ENCODE measurements at regions not wholly inside any gene's neighbourhood (a gene's known extent, or its start where the extent isn't known, plus 50 kb on each side); places are given as distances from the start of the nearest gene placed in this dataset.

DNA sequence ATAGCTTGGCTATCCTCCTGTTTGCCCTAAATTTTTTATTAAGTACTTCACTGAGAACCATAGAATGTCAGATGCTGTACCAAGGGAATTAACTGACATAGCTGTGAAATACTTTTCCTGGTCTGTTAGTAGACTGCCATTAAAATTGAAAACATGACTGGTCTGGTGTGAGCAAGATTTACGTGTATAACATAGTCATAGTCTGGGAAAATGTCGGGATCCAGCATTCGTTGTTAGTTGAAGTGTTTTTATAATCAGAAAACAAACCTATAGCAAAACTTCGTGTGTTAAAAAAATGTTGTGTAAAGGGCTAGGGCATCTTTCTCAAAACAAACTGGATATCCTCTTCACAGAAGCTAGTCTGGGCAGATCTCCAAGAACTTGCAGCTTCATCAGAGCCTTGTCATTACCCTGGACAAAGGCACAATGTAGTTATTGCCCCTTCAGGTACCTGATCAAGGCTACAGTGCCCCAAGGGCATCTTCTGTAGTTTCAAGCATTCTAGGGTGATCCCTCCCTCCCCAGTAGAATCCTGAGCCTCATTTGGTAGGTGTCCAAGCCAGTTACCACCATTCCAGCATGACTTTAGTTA is 454.2 kb upstream of the SGCD start:
- no peaks in the 10 kb centered on the region for H3K4me1 Mint-ChIP-seq
- no peak overlapping the region for H3K27ac Mint-ChIP-seq
- H3K36me3 Mint-ChIP-seq, result no peaks in the 10 kb centered on the region
- H3K4me3 Mint-ChIP-seq, result no peak overlapping the region
- peaks cover 12% of the 10 kb centered on the region for H3K27me3 Mint-ChIP-seq
- H3K9me3 Mint-ChIP-seq, result peaks cover 4% of the 10 kb centered on the region

DNA sequence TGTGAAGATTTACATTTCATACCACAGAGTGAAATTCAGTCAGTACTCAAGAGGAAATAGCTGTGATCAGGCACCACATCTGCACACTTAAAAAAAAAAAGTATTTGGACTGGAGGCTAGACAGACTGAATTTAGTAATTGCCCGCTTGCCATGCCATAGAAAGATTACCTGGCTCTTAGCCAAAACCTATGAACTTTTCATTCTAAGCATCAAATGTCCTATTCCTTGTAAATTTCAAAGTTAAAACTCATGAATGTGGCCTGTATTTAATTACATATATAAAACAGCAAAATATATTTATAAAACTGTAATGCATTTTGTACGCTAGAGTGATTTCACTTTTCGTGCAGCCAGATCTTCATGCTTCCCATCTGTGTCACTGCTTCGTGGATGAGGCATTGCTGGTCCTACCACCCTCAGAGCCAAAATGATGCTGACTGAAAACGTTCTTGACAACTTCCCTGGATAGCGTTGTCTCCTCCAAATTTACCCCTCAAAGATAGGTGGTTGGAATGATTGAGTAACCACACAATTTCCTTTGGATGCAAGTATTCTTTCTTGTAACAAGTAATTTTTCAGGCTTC is 447.9 kb upstream of the SGCD start:
- H3K27ac Mint-ChIP-seq, result no peak overlapping the region
- no peaks in the 10 kb centered on the region for H3K36me3 Mint-ChIP-seq
- no peaks in the 10 kb centered on the region for H3K4me1 Mint-ChIP-seq
- no peaks in the 10 kb centered on the region for H3K9me3 Mint-ChIP-seq
- H3K4me3 Mint-ChIP-seq, result no peak overlapping the region
- H3K27me3 Mint-ChIP-seq, result peaks cover 2% of the 10 kb centered on the region

DNA sequence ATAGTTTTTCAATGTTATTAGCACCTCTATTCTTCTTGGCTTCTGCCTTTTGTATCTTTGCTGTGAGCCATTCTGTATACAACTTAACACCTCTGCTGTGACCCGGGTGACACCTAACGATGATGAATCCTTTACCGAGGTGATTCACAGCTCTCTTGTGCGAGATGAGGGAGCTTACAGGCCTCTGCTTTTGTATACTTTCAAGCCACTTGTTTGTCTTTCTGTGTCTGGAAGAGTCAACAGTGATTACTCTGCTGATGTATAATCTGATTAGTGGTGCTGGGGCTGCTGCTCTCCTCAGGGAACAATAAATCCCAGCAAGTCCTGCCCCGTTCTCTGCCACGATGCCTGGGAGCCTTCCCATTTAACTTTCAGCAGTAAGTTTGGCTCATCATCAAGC is 442.9 kb upstream of the SGCD start:
- peaks cover 3% of the 10 kb centered on the region for H3K27me3 Mint-ChIP-seq
- H3K27ac Mint-ChIP-seq, result no peak overlapping the region
- H3K4me3 Mint-ChIP-seq, result no peak overlapping the region
- H3K9me3 Mint-ChIP-seq, result no peaks in the 10 kb centered on the region
- H3K36me3 Mint-ChIP-seq, result no peaks in the 10 kb centered on the region
- no peaks in the 10 kb centered on the region for H3K4me1 Mint-ChIP-seq

DNA sequence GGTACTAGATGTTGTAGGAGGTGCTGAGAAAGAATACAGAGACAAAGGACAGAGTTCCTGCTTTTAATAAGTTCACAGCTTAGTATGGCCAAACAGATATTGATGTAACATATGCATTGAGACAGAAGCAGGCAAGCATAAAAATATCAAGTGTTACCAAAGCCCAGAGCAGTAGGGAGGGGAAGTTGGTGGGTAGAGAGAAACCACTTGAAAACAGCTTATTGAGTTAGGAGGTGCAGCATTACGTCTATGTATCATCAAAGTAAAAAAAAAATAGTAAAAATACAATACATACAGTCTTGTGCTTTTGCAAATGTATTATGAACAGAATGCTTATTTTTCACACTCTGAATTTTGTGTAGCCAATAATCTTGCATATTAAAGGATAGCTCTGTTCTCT is 441.8 kb upstream of the SGCD start:
- Mint-ChIP-seq H3K9me3 (no peaks in the 10 kb centered on the region), H3K36me3 (no peaks in the 10 kb centered on the region), H3K27ac (no peak overlapping the region), H3K27me3 (peaks cover 5% of the 10 kb centered on the region), H3K4me1 (no peaks in the 10 kb centered on the region), H3K4me3 (no peak overlapping the region)

DNA sequence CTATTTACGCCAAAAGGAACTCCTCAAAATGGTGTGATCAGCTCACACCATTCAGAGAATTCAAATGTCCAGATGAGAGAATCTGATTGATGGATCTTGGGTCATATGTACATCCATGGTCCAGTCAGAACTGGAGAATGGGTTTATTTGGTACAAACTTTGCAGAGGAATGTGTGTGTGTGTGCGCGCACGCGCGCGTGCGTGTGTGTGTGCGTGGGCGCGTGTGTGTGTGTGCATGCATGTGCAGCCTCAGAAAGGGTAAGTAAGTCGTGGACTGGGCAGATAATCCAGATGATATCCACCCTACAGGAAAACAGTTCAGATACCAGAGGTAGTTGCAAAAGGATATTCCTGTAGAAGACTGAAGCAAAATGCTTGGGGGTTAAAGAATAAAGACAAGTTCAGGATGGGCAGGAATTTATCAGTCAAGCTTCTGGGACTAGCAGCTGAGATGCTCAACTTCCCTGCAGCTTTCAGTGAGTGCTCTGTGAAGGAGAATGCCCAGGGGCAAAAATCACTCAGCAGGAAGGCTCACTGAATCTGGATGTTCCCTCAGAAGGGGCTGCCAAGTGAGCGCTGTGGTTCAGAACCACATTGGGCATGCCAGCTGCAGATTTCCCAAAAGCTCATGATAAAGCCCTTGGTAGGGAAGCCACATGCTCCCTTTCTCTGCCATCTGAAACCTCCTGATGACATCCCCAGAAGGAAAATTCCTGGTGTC is 440.5 kb upstream of the SGCD start:
- Mint-ChIP-seq H3K27me3 (peaks cover 5% of the 10 kb centered on the region), H3K4me1 (no peaks in the 10 kb centered on the region), H3K4me3 (no peak overlapping the region), H3K9me3 (no peaks in the 10 kb centered on the region), H3K36me3 (no peaks in the 10 kb centered on the region), H3K27ac (no peak overlapping the region)

DNA sequence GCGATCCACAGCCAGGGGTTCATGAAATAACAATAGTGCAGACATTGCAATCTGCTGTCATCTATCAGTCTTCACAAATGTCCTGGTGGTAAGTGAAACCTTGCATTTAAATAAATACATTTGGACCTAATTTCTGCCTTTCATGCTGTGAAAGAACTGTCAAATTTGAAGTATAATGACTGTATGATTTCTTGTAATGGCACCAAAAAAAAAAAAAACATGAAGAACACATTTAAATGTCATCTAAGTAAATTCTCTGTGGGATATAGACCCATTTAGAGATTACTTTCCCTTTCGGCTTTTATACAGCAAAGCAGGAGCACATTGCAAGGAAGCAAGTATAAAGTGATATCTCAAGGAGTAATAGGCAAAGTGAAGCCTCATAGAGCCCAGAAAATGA is 431.5 kb upstream of the SGCD start:
- no peaks in the 10 kb centered on the region for H3K36me3 Mint-ChIP-seq
- no peaks in the 10 kb centered on the region for H3K27me3 Mint-ChIP-seq
- H3K27ac Mint-ChIP-seq, result no peak overlapping the region
- H3K4me3 Mint-ChIP-seq, result no peak overlapping the region
- no peaks in the 10 kb centered on the region for H3K4me1 Mint-ChIP-seq
- no peaks in the 10 kb centered on the region for H3K9me3 Mint-ChIP-seq

DNA sequence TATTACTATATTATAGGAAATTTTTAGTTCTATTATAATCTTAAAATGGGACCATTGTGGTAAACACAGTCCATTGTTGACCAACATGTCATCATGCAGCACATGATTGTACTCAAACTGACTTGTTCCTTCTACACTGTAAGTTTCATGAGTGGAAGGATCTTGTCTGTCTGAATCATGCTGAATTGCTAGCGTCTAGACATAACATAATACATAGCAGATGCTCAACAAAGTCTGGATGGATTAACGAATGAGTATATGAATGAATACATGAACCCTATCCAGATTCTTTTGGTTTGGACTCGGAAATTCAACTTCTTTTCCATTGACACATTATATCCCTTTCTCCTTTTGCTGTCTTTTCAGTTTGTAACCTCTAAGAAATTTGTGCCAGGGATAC is 429.2 kb upstream of the SGCD start:
- Mint-ChIP-seq H3K27me3 (no peaks in the 10 kb centered on the region), H3K27ac (no peak overlapping the region), H3K36me3 (no peaks in the 10 kb centered on the region), H3K9me3 (no peaks in the 10 kb centered on the region), H3K4me1 (no peaks in the 10 kb centered on the region), H3K4me3 (no peak overlapping the region)

DNA sequence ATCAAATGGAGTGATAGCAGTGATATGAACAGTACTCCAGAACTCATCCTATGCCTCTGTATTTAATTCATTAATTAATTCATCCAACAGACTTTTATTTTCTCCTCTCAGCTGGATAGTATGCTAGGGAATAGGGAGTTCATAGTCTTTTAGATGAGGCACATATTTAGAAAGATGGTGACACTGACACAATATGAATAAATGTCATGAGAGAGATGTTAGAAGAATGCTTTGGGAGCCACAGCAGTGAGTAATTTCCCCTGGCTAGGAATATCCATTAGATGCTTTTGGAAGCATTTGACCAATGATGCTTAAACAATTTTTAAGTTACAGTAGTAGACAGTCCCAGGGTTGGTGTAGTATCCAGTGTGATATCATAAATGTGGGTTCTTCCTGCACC is 428.7 kb upstream of the SGCD start:
- no peak overlapping the region for H3K27ac Mint-ChIP-seq
- H3K27me3 Mint-ChIP-seq, result no peaks in the 10 kb centered on the region
- H3K4me1 Mint-ChIP-seq, result no peaks in the 10 kb centered on the region
- no peak overlapping the region for H3K4me3 Mint-ChIP-seq
- no peaks in the 10 kb centered on the region for H3K9me3 Mint-ChIP-seq
- H3K36me3 Mint-ChIP-seq, result no peaks in the 10 kb centered on the region

DNA sequence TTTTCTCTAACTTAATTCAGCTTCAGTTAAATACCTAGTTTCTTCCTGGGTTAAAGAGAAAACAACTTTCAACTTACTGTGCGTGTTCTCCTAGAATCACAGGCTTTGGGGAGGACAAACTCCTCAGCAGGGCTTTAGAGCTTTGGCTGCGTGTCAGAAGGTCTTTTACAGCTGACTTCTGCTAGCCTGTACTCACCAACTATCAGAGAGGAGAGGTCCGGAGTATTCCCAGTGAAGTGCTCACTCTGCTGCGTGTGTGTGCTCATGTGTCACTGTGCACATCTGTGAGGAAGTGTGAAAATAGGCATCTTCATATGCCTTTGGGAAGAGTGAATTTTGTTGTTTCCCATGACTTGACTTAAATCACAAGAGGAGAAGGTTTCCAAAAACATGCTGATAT is 423.2 kb upstream of the SGCD start:
- H3K27me3 Mint-ChIP-seq, result peaks cover 2% of the 10 kb centered on the region
- H3K4me1 Mint-ChIP-seq, result no peaks in the 10 kb centered on the region
- no peaks in the 10 kb centered on the region for H3K9me3 Mint-ChIP-seq
- H3K36me3 Mint-ChIP-seq, result no peaks in the 10 kb centered on the region
- no peak overlapping the region for H3K4me3 Mint-ChIP-seq
- H3K27ac Mint-ChIP-seq, result no peak overlapping the region

DNA sequence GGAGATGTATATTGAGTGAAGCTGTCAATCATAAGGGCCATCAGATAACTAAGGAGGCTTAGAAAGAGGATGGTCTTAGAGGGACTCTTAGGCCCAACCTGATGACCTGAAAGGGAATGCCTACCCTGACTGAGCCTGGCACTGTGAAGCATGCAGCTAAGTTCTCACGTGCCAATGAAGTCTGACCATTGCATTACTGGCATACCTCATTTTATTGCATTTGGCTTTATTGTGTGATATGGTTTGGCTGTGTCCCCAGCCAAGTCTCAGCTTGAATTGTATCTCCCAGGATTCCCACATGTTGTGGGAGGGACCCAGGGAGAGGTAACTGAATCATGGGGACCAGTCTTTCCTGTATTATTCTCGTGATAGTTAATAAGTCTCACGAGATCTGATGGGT is 421.6 kb upstream of the SGCD start:
- peaks cover 3% of the 10 kb centered on the region for H3K27me3 Mint-ChIP-seq
- no peaks in the 10 kb centered on the region for H3K36me3 Mint-ChIP-seq
- H3K9me3 Mint-ChIP-seq, result no peaks in the 10 kb centered on the region
- H3K27ac Mint-ChIP-seq, result no peak overlapping the region
- no peak overlapping the region for H3K4me3 Mint-ChIP-seq
- H3K4me1 Mint-ChIP-seq, result no peaks in the 10 kb centered on the region

DNA sequence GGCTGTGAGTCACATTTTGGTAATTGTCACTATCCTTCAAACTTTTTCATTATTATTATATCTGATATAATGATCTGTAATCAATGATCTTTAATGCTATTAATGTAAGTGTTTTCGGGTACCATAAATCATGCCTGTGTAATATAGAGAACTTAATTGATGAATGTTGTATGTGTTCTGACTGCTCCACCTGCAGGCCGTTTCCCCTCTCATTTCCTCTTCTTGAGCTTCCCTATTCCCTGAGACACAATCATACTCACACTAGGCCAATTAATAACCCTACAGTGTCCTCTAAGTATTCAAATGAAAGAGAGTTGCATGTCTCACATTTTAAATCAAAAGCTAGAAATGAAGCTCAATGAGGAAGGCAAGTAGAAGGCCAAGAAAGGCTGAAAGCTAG is 420.9 kb upstream of the SGCD start:
- Mint-ChIP-seq H3K27me3 (peaks cover 5% of the 10 kb centered on the region), H3K4me3 (no peak overlapping the region), H3K36me3 (no peaks in the 10 kb centered on the region), H3K9me3 (no peaks in the 10 kb centered on the region), H3K4me1 (no peaks in the 10 kb centered on the region), H3K27ac (no peak overlapping the region)

DNA sequence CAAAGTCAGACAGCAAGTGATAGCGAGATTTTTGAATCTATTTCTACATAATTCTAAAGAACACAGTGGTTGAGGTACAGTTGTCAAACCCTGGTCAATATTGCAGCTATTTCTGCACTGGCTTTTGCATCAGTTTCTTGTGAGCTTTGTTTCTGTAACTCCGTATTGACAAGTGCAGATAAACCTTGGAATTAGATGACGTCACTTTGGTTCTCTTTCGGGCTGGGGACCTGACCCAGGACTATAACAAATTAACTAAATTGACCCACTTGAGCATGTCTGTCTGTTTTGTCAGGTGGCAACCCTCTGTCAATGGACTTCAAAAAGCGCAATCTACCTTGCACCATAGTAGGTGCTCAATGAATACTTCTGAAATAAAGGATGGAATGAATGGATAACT is 418.4 kb upstream of the SGCD start:
- Mint-ChIP-seq H3K36me3 (no peaks in the 10 kb centered on the region), H3K27ac (no peak overlapping the region), H3K4me3 (no peak overlapping the region), H3K27me3 (peaks cover 5% of the 10 kb centered on the region), H3K9me3 (no peaks in the 10 kb centered on the region), H3K4me1 (no peaks in the 10 kb centered on the region)

DNA sequence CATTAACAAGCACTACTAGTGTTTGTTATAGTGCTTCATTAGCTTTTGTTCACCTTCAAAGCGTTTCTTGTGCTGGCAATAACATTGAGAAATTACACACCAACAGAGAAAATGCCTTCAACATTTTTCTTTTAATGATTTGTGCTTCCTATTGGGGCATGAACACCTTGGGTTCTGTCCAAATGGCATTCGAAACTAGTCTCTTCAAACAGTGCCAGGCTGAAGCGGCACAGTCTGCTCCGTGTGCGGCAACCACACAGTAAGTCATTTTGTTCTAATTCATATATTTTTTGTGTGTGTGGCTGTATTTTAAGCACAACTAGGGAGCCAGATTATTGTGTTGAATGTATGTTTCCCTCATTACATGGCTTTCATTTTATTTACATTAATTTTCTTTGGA is 414.7 kb upstream of the SGCD start:
- Mint-ChIP-seq H3K4me3 (no peak overlapping the region), H3K4me1 (no peaks in the 10 kb centered on the region), H3K36me3 (no peaks in the 10 kb centered on the region), H3K27me3 (peaks cover 8% of the 10 kb centered on the region), H3K27ac (no peak overlapping the region), H3K9me3 (no peaks in the 10 kb centered on the region)

DNA sequence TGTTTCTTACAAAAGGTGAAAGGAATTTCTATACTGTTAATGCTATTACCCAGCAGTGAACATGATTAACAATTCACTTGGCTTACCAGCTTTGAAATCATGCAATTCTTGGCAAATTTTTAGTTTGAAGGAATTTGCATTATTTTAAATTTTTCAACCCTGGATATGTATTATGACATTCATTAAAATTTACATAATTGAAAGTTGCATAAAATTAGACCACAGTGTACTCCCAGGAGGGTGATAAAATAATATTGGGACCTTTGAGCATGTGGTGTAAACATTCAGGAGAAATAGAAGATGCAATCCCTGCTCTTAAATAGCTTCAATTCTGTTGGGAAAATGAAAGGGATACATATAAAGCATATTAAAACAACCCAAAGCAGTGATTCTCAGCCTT is 412.2 kb upstream of the SGCD start:
- Mint-ChIP-seq H3K4me1 (no peaks in the 10 kb centered on the region), H3K9me3 (no peaks in the 10 kb centered on the region), H3K4me3 (no peak overlapping the region), H3K27ac (no peak overlapping the region), H3K36me3 (no peaks in the 10 kb centered on the region), H3K27me3 (peaks cover 9% of the 10 kb centered on the region)

DNA sequence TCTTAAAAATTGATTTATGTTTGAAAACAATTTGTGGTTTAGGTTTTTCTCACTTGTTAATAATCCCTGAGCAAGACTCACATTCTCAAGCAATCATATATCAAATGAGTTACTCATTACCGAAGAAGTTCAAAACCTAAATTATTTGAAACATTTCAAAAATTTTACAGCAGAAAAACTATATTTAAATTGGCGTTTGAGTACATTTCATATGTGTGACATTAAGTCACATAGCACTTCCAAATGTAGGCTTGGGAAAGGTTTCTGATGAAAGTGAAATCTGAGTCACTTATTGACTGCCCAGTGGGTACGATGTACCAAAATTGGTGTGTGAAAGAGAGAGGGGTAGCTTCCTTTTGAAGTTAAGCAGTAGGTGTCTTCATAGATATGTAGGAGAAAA is 411.4 kb upstream of the SGCD start:
- no peaks in the 10 kb centered on the region for H3K4me1 Mint-ChIP-seq
- no peaks in the 10 kb centered on the region for H3K36me3 Mint-ChIP-seq
- H3K9me3 Mint-ChIP-seq, result no peaks in the 10 kb centered on the region
- no peak overlapping the region for H3K27ac Mint-ChIP-seq
- peaks cover 11% of the 10 kb centered on the region for H3K27me3 Mint-ChIP-seq
- H3K4me3 Mint-ChIP-seq, result no peak overlapping the region

DNA sequence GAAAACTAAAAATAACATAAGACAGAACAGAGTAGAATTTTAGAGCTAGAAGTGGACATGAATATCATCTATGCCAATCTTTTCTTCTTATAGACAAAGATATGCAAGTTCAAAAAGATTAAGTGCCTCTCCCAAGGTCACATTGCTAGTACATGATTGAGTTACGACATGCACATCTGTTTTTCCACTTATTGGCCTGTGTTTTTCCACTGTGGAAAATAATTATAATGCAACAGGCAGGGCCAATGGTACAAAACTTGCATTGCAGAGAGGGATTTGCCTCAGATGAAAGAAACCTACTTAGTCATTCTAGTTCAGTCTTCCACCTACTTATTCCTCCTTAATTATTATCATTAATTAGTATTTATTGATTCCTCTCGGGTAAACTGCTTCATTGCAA is 407.8 kb upstream of the SGCD start:
- H3K27ac Mint-ChIP-seq, result no peak overlapping the region
- H3K4me3 Mint-ChIP-seq, result no peak overlapping the region
- peaks cover 17% of the 10 kb centered on the region for H3K27me3 Mint-ChIP-seq

DNA sequence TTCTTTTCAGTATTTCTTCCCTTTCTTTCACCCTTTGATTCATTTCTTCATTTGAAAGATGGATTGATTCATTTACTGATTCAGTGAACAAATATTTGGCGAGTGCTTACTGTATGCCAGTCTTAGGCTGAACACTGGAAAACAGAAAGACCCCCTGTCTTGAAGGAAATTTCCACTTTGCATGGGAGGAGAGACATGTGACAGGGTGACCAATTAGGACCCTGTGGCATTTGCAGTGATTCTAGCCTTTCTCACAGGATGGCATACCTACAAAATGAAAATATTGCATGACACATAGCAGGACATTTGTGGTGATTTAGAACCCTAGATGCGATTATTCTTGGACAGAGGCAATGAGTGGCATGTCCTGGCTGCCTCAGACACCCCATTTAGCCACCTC is 407.2 kb upstream of the SGCD start:
- Mint-ChIP-seq H3K4me3 (no peak overlapping the region), H3K9me3 (no peaks in the 10 kb centered on the region), H3K4me1 (no peaks in the 10 kb centered on the region), H3K36me3 (no peaks in the 10 kb centered on the region), H3K27ac (no peak overlapping the region), H3K27me3 (peaks cover 17% of the 10 kb centered on the region)

More for the DNA sequence above, 407.8 kb upstream of the SGCD start:
- H3K36me3 Mint-ChIP-seq, result no peaks in the 10 kb centered on the region
- H3K9me3 Mint-ChIP-seq, result no peaks in the 10 kb centered on the region
- H3K4me1 Mint-ChIP-seq, result no peaks in the 10 kb centered on the region

All from activated naive CD4-positive, alpha-beta T cell treated with anti-CD3 and anti-CD28 coated beads, Interleukin-2, amount 50 U/mL, for 24 hours (primary cell).